ENCODE measurements at regions not wholly inside any gene's neighbourhood (a gene's known extent, or its start where the extent isn't known, plus 50 kb on each side); places are given as distances from the start of the nearest gene placed in this dataset.

- Mint-ChIP-seq H3K9me3 (peaks cover 4% of the 10 kb centered on the region), H3K27me3 (peaks cover 25% of the 10 kb centered on the region), H3K4me1 (peaks cover 3% of the 10 kb centered on the region), H3K27ac (no peak overlapping the region), H3K36me3 (no peaks in the 10 kb centered on the region), H3K4me3 (no peak overlapping the region)
- DNase-seq, result no peak
Observed at GRCh38 chr2:45227347-45227746, 218.1 kb upstream of the SIX2 start.

DNA sequence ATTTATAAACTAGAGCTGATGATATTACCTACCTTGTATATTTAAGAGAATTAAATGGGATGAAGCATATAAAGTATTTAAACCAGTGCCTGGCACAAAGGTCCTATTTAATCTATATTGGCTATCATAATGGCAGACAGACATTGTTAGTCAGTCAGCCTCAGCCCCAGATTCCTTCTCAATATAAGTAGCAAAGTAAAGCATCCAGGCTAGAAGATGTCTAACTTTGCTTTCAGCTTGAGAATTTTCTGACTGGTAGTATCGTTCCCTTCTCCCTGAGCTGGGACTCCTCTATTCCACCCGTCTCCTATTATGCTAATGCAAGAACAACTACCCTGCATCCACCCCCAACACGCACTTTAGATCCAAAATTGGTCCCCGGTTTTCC, 215.7 kb upstream of the SIX2 start:
- Mint-ChIP-seq H3K27me3 (peaks cover 40% of the 10 kb centered on the region), H3K36me3 (no peaks in the 10 kb centered on the region), H3K4me1 (peaks cover 3% of the 10 kb centered on the region), H3K4me3 (no peak overlapping the region), H3K9me3 (peaks cover 4% of the 10 kb centered on the region), H3K27ac (no peak overlapping the region)
- no peak for DNase-seq

DNA sequence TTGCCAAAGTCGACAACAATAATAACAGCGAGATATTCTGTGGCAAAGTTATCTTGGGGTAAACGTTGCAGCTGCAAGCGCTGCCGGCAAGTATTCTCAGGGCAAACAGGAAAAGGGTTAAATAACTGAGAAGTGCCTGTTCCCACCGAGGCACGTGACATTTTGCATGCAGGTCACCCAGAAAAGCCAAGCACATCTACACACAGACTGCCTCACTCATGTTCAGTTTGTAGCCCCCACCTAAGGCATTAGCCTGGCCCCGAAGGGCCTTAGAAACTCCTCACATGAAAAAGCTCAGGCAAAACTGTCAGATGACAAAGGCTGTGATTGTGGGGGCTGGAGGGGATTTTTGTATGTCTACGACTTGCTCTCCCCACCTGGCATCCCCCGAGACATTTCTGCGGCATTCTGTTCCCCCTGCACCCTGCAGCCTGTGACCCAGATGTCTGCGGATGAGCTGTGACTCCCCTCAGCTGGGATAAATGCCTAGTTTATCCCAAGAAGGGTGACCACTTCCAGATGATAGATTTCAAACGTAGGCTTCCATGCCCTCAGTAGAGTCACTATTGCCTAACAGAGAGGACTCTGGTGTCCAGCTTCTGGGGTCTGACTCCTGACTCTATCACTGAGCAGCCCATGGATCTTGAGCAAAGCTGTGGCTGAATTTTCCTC, 215.2 kb upstream of the SIX2 start:
- DNase-seq, result no peak
- Mint-ChIP-seq H3K27ac (no peak overlapping the region), H3K27me3 (peaks cover 40% of the 10 kb centered on the region), H3K4me1 (peaks cover 3% of the 10 kb centered on the region), H3K9me3 (peaks cover 4% of the 10 kb centered on the region), H3K4me3 (no peak overlapping the region), H3K36me3 (no peaks in the 10 kb centered on the region)

GRCh38 chr2:45223531-45223930, 214.3 kb upstream of the SIX2 start:
- no peaks in the 10 kb centered on the region for H3K36me3 Mint-ChIP-seq
- peaks cover 40% of the 10 kb centered on the region for H3K27me3 Mint-ChIP-seq
- no peak overlapping the region for H3K4me3 Mint-ChIP-seq
- peaks cover 4% of the 10 kb centered on the region for H3K9me3 Mint-ChIP-seq
- DNase-seq, result no peak
- peaks cover 3% of the 10 kb centered on the region for H3K4me1 Mint-ChIP-seq
- H3K27ac Mint-ChIP-seq, result no peak overlapping the region

DNA sequence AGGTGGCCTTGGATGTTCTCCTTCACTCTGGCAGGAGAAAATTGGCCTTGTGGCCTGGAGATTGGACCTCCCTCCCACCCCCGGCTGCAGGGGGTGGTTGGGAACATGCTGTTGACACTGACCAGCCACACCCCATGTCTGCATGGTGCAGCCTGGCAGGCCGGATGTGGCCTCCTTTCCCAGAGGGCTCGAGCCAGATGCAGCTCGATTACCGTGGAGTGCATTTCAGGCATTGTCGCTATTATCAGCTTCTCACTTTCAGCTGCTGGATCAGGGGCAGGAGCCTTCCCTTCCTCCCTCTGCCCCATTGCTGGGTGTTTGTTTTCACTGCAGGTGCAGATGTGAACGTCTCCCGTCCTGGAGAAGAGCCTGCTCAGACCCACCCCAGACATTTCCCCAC, 211.0 kb upstream of the SIX2 start:
- H3K36me3 Mint-ChIP-seq, result no peaks in the 10 kb centered on the region
- H3K9me3 Mint-ChIP-seq, result no peaks in the 10 kb centered on the region
- H3K27me3 Mint-ChIP-seq, result peaks cover 36% of the 10 kb centered on the region
- H3K27ac Mint-ChIP-seq, result no peak overlapping the region
- H3K4me3 Mint-ChIP-seq, result no peak overlapping the region
- DNase-seq, result no peak
- peaks cover 3% of the 10 kb centered on the region for H3K4me1 Mint-ChIP-seq

DNA sequence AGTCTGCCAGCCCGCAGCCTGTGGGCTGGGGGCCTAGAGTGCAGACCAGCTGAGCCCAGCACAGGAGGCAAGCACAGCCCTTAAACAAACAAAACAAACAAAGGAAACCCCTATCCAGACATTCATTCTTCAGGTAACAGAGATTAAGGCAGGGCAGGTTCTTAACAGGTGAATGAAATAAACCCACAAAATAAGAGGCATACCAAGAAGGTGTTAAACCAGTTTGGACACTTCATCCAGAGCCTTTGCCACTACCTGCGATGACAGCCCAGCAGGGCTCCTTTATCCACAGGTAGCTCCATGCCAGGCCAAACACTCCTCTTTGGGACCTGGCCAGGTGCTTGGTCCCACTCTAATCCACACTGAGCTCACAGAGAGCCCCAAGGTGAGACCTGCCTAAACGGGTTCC, 209.7 kb upstream of the SIX2 start:
- no peak overlapping the region for H3K27ac Mint-ChIP-seq
- H3K4me1 Mint-ChIP-seq, result no peaks in the 10 kb centered on the region
- no peaks in the 10 kb centered on the region for H3K36me3 Mint-ChIP-seq
- H3K4me3 Mint-ChIP-seq, result no peak overlapping the region
- no peak for DNase-seq
- no peaks in the 10 kb centered on the region for H3K9me3 Mint-ChIP-seq
- peaks cover 30% of the 10 kb centered on the region for H3K27me3 Mint-ChIP-seq

GRCh38 chr2:45218297-45218696, 209.0 kb upstream of the SIX2 start:
- Mint-ChIP-seq H3K4me1 (no peaks in the 10 kb centered on the region), H3K36me3 (no peaks in the 10 kb centered on the region), H3K4me3 (no peak overlapping the region), H3K9me3 (no peaks in the 10 kb centered on the region), H3K27me3 (peaks cover 26% of the 10 kb centered on the region), H3K27ac (no peak overlapping the region)
- no peak for DNase-seq

DNA sequence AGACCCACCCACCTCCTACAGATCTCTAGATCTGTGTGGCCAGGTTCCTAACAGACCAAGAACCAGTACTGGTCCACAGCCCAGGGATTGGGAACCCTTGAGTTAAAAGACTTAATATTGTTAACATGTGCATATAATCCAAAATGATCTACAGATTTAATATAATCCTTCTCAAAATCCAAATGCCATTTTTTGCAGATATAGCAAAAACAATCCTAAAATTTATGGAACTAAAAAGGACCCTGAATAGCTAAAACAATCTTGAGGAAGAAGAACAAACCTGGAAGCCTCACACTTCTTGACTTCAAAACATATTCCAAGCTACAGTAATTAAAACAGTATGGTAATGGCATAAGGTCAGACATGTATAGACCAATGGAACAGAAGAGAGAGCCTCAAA, 206.9 kb upstream of the SIX2 start:
- Mint-ChIP-seq H3K27me3 (peaks cover 13% of the 10 kb centered on the region), H3K4me3 (no peak overlapping the region), H3K27ac (no peak overlapping the region), H3K36me3 (no peaks in the 10 kb centered on the region), H3K4me1 (no peaks in the 10 kb centered on the region), H3K9me3 (no peaks in the 10 kb centered on the region)
- no peak for DNase-seq

GRCh38 chr2:45214550-45214949, 205.3 kb upstream of the SIX2 start:
- H3K27me3 Mint-ChIP-seq, result peaks cover 5% of the 10 kb centered on the region
- no peak for DNase-seq

GRCh38 chr2:45212953-45213635, 203.8 kb upstream of the SIX2 start:
- Mint-ChIP-seq H3K27me3 (peaks cover 5% of the 10 kb centered on the region), H3K9me3 (no peaks in the 10 kb centered on the region), H3K4me1 (no peaks in the 10 kb centered on the region), H3K4me3 (no peak overlapping the region), H3K36me3 (no peaks in the 10 kb centered on the region), H3K27ac (no peak overlapping the region)
- no peak for DNase-seq

More at GRCh38 chr2:45214550-45214949, 205.3 kb upstream of the SIX2 start:
- no peaks in the 10 kb centered on the region for H3K9me3 Mint-ChIP-seq
- no peak overlapping the region for H3K4me3 Mint-ChIP-seq
- no peaks in the 10 kb centered on the region for H3K4me1 Mint-ChIP-seq
- H3K36me3 Mint-ChIP-seq, result no peaks in the 10 kb centered on the region
- H3K27ac Mint-ChIP-seq, result no peak overlapping the region

GRCh38 chr2:45211636-45212035, 202.4 kb upstream of the SIX2 start:
- H3K27ac Mint-ChIP-seq, result no peak overlapping the region
- no peak overlapping the region for H3K4me3 Mint-ChIP-seq
- no peaks in the 10 kb centered on the region for H3K4me1 Mint-ChIP-seq
- DNase-seq, result no peak
- H3K9me3 Mint-ChIP-seq, result no peaks in the 10 kb centered on the region
- H3K27me3 Mint-ChIP-seq, result peaks cover 5% of the 10 kb centered on the region
- no peaks in the 10 kb centered on the region for H3K36me3 Mint-ChIP-seq

- Mint-ChIP-seq H3K36me3 (no peaks in the 10 kb centered on the region), H3K4me1 (no peaks in the 10 kb centered on the region), H3K4me3 (no peak overlapping the region), H3K27ac (no peak overlapping the region), H3K9me3 (no peaks in the 10 kb centered on the region), H3K27me3 (peaks cover 5% of the 10 kb centered on the region)
- DNase-seq, result no peak
Observed at GRCh38 chr2:45210462-45211195, 201.4 kb upstream of the SIX2 start.

DNA sequence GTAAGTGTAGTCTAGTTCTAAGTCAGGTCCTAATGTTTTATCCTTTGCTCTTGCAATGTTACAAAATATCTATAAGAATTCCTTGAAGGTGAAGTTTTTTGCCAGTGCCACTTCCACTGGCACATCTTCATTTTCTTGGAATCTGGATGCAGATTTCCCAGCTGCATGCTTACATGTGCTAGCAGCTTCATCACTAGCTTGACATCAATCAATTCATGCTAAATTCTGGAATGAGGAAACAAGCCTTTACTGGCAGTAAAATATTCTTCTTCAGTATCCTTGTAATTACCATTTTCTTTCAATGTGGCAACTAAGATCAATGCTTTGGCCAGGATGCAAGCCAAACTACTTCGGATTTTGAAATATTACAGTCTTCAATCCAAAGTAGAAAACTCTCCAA, 200.6 kb upstream of the SIX2 start:
- no peak overlapping the region for H3K4me3 Mint-ChIP-seq
- H3K27ac Mint-ChIP-seq, result no peak overlapping the region
- H3K27me3 Mint-ChIP-seq, result peaks cover 2% of the 10 kb centered on the region
- no peak for DNase-seq
- H3K36me3 Mint-ChIP-seq, result no peaks in the 10 kb centered on the region
- no peaks in the 10 kb centered on the region for H3K4me1 Mint-ChIP-seq
- H3K9me3 Mint-ChIP-seq, result no peaks in the 10 kb centered on the region

GRCh38 chr2:45209302-45209701, 200.1 kb upstream of the SIX2 start:
- Mint-ChIP-seq H3K9me3 (no peaks in the 10 kb centered on the region), H3K27ac (no peak overlapping the region), H3K27me3 (no peaks in the 10 kb centered on the region), H3K4me1 (no peaks in the 10 kb centered on the region), H3K4me3 (no peak overlapping the region), H3K36me3 (no peaks in the 10 kb centered on the region)
- DNase-seq, result no peak

DNA sequence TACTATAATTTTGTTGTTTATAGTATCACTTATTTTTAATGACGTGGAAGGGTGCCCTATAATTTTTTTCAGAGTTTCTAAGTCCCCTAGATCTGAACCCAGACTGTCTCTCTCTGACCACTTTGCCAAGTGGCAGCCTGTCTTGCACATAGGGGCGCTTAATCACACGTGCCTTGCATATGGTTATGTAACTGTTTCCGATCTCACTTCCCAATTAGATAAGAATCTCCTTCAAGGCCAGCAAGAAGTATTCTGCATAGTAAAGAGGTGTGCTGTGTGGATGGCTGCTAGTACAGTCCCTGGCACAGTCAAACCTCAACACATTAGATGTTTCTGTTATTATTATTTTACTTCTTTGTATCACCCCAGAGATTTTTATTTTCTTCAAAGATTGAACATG, 197.8 kb upstream of the SIX2 start:
- Mint-ChIP-seq H3K4me1 (peaks cover 2% of the 10 kb centered on the region), H3K27me3 (no peaks in the 10 kb centered on the region), H3K4me3 (no peak overlapping the region), H3K27ac (no peak overlapping the region), H3K36me3 (no peaks in the 10 kb centered on the region), H3K9me3 (peaks cover 2% of the 10 kb centered on the region)
- no peak for DNase-seq

Data from activated naive CD8-positive, alpha-beta T cell treated with anti-CD3 and anti-CD28 coated beads for 36 hours (primary cell).